Stomach (tissue), 8 donors: ENCODE measurements at regions not wholly inside any gene's neighbourhood (a gene's known extent, or its start where the extent isn't known, plus 50 kb on each side); places are given as distances from the start of the nearest gene placed in this dataset.
"Not testable (repeated sequence)": the region's sequence is repeated elsewhere in the genome, so short reads cannot be mapped to it uniquely, and the experiment has no call there.

Experiments used
- DNase-seq, 2 donors: peaks; one replicate each; pipeline versions ENCODE4 v3.0.0 to v3.0.0-alpha.2; 2013 to 2019
- H3K27ac ChIP-seq, 5 donors: fragments of 200-600 bp in 4 of 5; sonication (generic) in 4 of 5; one replicate each; pipeline ENCODE4 v1.5.1; 2013 to 2019; ENCODE audit warnings: mild to moderate bottlenecking in 1 of 5, moderate library complexity in 1 of 5
- H3K27me3 ChIP-seq, 3 donors: fragments of 200-600 bp; sonication (generic); one replicate each; pipeline ENCODE4 v1.5.1; 2017 to 2019; ENCODE audit warnings: mixed run types in 1 of 3
- H3K36me3 ChIP-seq, 4 donors: fragments of 200-600 bp; sonication (generic); 1 replicate in 3 of 4; 2 replicates in 1 of 4; pipeline ENCODE4 v1.5.1; 2016 to 2019
- H3K4me1 ChIP-seq, 4 donors: fragments of 200-600 bp; sonication (generic); one replicate each; pipeline ENCODE4 v1.5.1; 2016 to 2019
- H3K4me3 ChIP-seq, 4 donors: fragments of 200-600 bp; sonication (generic) in 3 of 4; one replicate each; pipeline ENCODE4 v1.5.1; 2016 to 2019; ENCODE audit warnings: mild to moderate bottlenecking in 1 of 4
- H3K9me3 ChIP-seq, 4 donors: fragments of 200-600 bp; sonication (generic); one replicate each; pipeline ENCODE4 v1.5.1; 2016 to 2019
- EP300 ChIP-seq: sonication (generic); formaldehyde crosslinking; IDR thresholded peaks from one replicate; pipeline ENCODE4 v1.6.1; 2017; ENCODE audit warnings: antibody characterized with exemption
- POLR2A ChIP-seq, 4 donors: fragments of 450-650 bp; IDR thresholded peaks; one replicate each; pipeline ENCODE4 v1.6.1; 2016; ENCODE audit warnings: antibody characterized with exemption in 4 of 4, control low read depth in 2 of 4, mild to moderate bottlenecking in 1 of 4, moderate library complexity in 1 of 4
- POLR2AphosphoS5 ChIP-seq, 3 donors: sonication (generic); formaldehyde crosslinking; IDR thresholded peaks; one replicate each; pipeline ENCODE4 v1.6.1; 2016; ENCODE audit warnings: antibody characterized with exemption in 3 of 3
- WGBS, 5 donors: extraction: QIAGEN DNeasy Blood & Tissue Kit in 3 of 5; methylation state at CpG; one replicate each; pipeline versions ENCODE4 v1.1.5 to v1.1.7; 2013 to 2018; 5-methylcytosine and 5-hydroxymethylcytosine counted together
- intact Hi-C: fragments of 100-400 bp; cut with DNase I; formaldehyde crosslinking; loops from one replicate; pipeline ENCODE4 v1.15.1; 2023; ENCODE audit warnings: low total_unique reads
- TF ChIP-seq, protein P1 (sequence below), 7 experiments: fragments of 450-650 bp in 4 of 7; fragments of 200-600 bp in 3 of 7; sonication (generic) in 3 of 7; IDR thresholded peaks; one replicate each; pipeline ENCODE4 v1.5.1; 2016 to 2019; ENCODE audit warnings: antibody characterized with exemption in 7 of 7, control low read depth in 2 of 7, mild to moderate bottlenecking in 1 of 7
- donor health status: healthy with polysubstance abuse.
- donor health status: Bipolar disorder and iron deficiency.
- donor health status: healthy.

DNA sequence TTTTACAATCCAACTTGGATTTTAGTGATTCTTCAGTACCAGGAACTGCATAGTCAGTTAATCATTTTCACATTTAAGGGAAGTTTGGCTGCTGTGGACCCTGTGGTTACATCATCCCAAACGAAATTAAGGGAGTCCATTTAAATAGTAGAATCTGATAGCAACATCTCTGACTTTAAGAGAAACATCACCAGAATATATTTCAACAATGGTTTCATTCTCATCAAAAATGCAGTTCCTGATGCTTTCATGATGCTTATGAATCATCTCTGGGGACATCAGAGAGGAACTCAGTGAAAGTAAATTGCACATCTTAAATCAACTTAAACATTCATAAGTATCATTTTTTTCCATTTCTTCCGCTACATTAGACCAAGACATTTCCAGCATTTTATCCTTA, 1170.7 kb downstream of the FSCB start:
- intact Hi-C loops, result no loop called here
- DNase-seq, result no peak
- no peaks in the 10 kb centered on the region for H3K27me3 ChIP-seq
- H3K4me3 ChIP-seq, result no peak overlapping the region
- H3K36me3 ChIP-seq, result no peaks in the 10 kb centered on the region
- H3K27ac ChIP-seq, result no peak overlapping the region
- no peak for TF ChIP-seq EP300
- TF ChIP-seq POLR2A (IDR thresholded peaks at IDR 0.05), result no peak
- TF ChIP-seq, protein P1, sequence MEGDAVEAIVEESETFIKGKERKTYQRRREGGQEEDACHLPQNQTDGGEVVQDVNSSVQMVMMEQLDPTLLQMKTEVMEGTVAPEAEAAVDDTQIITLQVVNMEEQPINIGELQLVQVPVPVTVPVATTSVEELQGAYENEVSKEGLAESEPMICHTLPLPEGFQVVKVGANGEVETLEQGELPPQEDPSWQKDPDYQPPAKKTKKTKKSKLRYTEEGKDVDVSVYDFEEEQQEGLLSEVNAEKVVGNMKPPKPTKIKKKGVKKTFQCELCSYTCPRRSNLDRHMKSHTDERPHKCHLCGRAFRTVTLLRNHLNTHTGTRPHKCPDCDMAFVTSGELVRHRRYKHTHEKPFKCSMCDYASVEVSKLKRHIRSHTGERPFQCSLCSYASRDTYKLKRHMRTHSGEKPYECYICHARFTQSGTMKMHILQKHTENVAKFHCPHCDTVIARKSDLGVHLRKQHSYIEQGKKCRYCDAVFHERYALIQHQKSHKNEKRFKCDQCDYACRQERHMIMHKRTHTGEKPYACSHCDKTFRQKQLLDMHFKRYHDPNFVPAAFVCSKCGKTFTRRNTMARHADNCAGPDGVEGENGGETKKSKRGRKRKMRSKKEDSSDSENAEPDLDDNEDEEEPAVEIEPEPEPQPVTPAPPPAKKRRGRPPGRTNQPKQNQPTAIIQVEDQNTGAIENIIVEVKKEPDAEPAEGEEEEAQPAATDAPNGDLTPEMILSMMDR (IDR thresholded peaks at IDR 0.05), result no peak
- no peak for TF ChIP-seq POLR2AphosphoS5 (IDR thresholded peaks at IDR 0.05)
- H3K4me1 ChIP-seq, result no peaks in the 10 kb centered on the region
- peaks cover 0 to 8% (median 0%) of the 10 kb centered on the region in 4 donors for H3K9me3 ChIP-seq
- WGBS, 5 donors, result 58 to 76% (median 67%) methylated on average over 2 of the region's 2 CpGs

DNA sequence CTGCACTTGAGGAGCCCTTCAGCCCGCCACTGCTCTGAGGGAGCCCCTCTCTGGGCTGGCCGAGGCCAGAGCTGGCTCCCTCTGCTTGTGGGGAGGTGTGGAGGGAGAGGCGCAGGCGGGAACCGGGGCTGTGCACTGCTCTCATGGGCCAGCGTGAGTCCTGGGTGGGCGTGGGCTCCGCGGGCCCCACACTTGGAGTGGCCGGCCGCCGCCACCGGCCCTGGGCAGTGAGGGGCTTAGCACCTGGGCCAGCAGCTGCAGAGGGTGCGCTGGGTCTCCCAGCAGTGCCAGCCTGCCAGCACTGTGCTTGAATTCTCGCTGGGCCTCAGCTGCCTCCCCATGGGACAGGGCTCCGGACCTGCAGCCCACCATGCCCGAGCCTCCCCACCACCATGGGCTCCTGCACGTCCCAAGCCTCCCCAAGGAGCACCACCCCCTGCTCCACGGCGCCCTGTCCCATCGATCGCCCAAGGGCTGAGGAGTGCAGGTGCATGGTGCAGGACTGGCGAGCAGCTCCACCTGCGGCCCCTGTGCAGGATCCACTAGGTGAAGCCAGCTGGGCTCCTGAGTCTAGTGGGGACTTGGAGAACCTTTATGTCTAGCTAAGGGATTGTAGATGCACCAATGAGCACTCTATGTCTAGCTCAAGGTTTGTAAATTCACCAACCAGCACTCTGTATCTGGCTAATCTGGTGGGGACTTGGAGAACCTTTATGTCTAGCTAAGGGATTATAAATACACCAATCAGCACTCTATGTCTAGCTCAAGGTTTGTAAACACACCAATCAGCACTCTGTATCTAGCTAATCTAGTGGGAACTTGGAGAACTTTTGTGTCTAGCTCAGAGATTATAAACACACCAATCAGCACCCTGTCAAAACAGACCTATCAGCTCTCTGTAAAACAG, 1180.3 kb downstream of the FSCB start:
- H3K27me3 ChIP-seq, H3K4me3 ChIP-seq, H3K36me3 ChIP-seq, intact Hi-C loops, DNase-seq, H3K4me1 ChIP-seq, H3K27ac ChIP-seq: not testable (repeated sequence)
- WGBS, 5 donors, result 87 to 93% (median 91%) methylated on average over 9 to 24 of the region's 24 CpGs
- peaks cover 0 to 29% (median 13%) of the 10 kb centered on the region in 4 donors for H3K9me3 ChIP-seq

DNA sequence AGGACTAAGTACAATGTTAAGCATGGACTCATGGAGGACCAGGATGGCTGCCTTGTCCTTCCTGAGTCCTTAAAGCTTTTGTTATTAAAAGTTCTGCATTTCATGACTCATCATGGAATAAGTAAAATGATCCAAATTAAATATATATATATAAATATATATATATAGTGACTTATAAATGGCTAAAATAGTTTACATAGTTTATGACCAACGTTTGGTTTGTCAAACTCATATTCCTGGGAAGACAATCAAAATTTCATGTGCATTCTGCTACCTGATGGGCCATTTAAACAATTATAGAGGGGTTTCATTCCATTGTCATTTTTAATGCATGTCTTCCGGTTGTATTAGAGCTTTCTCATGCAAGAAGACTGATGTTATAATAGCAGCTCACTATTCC, 1190.7 kb downstream of the FSCB start:
- intact Hi-C loops, result no loop called here
- no peak for DNase-seq
- Histone ChIP-seq H3K9me3 (peaks cover 0 to 4% (median 0%) of the 10 kb centered on the region in 4 donors), H3K27ac (no peak overlapping the region), H3K4me1 (no peaks in the 10 kb centered on the region), H3K4me3 (no peak overlapping the region), H3K27me3 (no peaks in the 10 kb centered on the region), H3K36me3 (no peaks in the 10 kb centered on the region)
- TF ChIP-seq POLR2A (IDR thresholded peaks at IDR 0.05), result no peak
- TF ChIP-seq EP300, result no peak
- TF ChIP-seq, protein P1 (IDR thresholded peaks at IDR 0.05), result no peak
- no peak for TF ChIP-seq POLR2AphosphoS5 (IDR thresholded peaks at IDR 0.05)
- 62 to 74% (median 71%) methylated on average over 2 of the region's 2 CpGs for WGBS, 5 donors

DNA sequence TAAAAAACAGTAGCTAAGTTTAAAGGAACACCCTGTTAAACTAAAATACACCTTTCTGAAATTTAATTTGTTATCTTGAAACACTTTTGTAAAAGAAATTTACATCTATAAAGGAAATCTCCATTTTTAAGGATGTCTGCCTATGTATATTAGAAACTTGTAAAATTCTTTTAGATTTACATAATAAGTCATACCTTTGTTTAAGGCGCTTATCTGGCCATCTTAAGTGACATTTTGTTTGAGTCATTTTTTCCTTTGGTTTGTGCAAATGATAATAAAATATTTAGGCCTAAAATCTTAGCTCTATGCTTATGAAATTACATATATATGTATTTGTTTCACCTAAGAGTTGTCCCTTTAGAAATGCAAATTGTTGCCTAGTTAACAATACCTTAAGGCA, 1193.4 kb downstream of the FSCB start:
- no peaks in the 10 kb centered on the region for H3K4me1 ChIP-seq
- WGBS, 5 donors, result 82 to 92% (median 87%) methylated on average over 1 of the region's 1 CpG
- DNase-seq, result no peak
- H3K4me3 ChIP-seq, result no peak overlapping the region
- peaks cover 0 to 8% (median 0%) of the 10 kb centered on the region in 4 donors for H3K9me3 ChIP-seq
- TF ChIP-seq, protein P1 (IDR thresholded peaks at IDR 0.05), result no peak
- no peak for TF ChIP-seq POLR2A (IDR thresholded peaks at IDR 0.05)
- TF ChIP-seq EP300, result no peak
- no peak for TF ChIP-seq POLR2AphosphoS5 (IDR thresholded peaks at IDR 0.05)
- intact Hi-C loops, result no loop called here
- H3K27ac ChIP-seq, result no peak overlapping the region
- H3K36me3 ChIP-seq, result no peaks in the 10 kb centered on the region
- no peaks in the 10 kb centered on the region for H3K27me3 ChIP-seq
